ENCODE measurements at regions not wholly inside any gene's neighbourhood (a gene's known extent, or its start where the extent isn't known, plus 50 kb on each side); places are given as distances from the start of the nearest gene placed in this dataset.
"Not testable (repeated sequence)": the region's sequence is repeated elsewhere in the genome, so short reads cannot be mapped to it uniquely, and the experiment has no call there.

DNA sequence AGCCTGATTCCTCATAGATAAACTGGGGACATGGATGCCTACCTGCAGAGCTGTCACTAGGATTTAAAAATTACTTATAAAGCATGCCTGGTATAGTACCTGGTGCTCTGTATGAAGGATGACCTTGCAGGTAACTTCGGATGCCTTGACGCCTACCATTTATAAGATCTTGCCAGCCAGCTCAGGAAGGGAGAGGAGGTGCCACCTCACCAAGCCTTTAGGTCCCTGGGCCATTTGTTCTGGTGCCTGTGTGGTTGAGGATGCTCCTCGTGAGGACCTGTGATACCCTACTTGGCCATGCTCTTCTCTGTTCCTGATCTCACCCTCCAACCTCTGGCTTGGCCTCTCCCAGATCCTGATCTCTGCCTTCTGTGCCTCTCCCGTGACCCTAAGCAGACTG lies 85.2 kb downstream of the FDX1 start:
- DNase-seq (ENCODE audit: low spot score), result no peak

DNA sequence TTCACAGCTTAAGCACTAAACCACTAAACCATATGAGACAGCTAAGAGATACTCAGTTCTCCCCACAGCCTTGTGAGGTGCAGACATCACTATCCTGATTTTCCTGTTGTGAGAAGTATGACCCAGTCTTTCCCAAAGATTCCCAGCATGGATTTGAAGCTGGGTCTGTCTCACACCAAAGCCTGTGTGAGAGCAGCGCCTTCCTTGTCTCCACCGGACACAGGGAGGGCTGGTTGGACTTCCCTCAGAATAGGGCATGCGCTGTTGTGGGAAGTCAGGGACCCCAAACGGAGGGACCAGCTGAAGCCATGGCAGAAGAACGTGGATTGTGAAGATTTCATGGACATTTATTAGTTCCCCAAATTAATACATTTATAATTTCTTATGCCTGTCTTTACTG lies 87.6 kb downstream of the FDX1 start:
- DNase-seq (ENCODE audit: low spot score), result not testable (repeated sequence)

DNA sequence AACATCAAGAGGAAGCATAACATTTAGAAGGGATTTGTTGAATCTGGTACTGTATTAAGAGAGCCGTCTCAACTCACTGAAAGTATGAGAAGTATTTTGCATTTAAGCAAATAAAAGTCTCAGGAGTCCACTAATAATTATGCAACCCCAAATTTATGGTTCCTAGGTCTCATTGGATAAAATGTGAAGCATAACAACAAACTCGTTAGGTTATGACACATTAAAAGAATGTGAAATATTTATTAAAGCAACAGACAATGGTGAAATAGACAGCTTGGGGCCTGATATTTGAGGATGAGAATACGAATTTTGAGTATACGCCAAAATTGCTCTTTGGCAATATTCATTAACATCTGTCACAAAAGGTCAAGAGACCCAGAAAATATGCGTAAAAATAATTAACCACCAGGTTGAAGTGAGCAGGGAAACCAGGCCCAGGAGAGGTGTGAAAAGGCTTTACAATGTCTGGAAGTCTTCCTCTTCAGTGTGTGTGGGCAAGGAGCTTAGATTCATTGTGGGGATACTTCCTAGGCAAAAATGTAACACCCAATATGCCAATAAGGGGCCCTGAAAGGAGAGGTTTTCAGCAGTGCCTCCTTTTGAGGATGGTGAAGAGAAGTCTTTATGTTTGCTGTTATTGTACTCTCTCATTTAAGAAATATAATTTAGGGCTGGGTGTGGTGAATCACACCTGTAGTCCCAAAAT lies 89.2 kb downstream of the FDX1 start:
- no peak for DNase-seq (ENCODE audit: low spot score)

DNA sequence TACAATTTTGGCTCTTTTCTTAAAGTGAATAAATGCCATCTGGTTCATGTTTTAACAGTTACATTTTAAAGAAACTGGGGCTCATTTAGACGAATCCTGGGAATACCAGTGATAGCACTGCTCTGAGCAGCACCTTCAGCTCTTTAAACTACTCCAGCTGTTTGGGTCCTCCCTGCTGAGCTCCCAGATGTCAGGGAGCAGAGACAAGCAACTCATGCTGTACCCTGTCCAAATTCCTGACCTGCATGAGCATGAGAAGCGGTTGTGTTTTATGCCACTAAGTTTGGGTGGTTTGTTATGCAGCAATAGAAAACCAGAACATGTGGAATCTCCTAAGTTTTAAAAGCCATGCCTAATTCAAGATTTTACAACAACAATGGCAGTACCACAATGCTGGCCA lies 90.0 kb downstream of the FDX1 start:
- DNase-seq (ENCODE audit: low spot score), result no peak

DNA sequence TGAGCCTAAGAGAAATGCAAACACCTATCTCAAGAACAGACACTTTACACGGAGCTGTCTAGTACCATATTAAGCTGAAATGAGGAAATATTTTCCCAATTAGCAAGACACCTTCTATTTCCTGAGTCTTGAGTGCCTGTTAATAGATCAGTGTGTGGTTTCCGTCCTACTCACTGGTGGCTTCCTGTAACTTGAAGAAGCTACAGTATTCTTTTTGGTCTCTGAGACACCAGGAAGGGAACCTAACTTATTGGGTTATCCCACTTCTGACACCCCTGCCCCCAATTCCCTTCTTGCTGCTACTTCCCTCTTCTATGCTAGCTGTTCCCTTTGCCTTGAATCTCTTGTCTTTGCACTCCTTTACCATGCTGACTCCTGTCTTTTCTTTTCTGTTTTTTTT lies 92.7 kb downstream of the FDX1 start:
- DNase-seq (ENCODE audit: low spot score), result peak; percentile 8

DNA sequence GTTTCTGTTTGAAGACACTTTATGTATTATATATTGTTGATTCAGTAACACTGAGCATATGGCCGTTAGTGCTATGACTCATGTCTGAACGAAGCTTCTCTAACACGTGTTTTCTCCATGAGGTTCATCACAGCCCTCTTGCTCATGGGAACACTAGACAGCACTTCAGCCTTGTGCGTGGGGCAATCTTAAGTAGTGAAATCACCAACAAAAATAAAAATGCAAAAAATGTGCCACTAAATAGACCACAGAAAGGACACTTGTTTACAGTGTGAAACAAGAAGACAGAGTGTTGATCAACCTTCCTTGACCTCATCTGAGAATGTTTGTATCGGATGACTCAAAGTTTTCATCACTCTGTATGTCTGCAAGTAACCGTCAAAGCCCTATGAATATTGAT lies 94.5 kb downstream of the FDX1 start:
- DNase-seq (ENCODE audit: low spot score), result no peak

DNA sequence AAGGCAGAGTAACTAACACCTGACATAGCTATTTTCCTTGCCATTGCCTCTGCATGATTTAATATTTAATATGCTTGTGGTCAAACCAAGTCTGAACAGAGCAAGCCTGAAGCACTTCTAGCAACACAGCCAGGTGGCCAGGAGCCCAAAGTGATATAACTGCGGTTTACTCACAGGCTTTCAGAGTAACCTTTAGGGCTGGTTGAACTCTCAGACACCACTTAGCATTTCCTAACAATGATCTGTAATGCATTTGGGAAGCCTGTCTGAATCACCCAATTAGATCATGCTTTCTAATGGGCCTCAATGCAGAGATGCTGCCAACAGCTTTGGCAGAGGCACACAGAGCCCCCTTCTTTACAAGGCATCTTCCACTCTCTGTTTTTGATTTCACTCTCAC lies 96.1 kb downstream of the FDX1 start:
- DNase-seq (ENCODE audit: low spot score), result no peak

DNA sequence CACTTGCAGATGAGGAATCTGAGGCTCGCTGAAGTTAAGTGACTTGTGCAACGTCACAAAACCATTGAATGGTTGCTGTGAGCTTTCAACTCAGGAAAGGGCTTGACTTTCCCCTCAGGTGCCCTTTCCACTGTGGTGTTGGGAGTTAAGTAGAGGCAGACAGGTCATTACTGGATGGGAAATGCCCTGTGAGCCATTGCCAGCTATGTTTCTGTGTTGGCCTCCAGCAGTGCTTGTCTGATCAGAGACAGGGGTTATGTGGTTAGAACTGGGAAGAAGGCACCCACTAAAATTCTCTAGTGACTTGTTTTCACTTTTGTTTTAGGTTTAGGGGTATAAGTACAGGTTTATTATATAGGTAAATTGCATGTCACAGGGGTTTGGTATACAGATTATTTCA lies 96.6 kb downstream of the FDX1 start:
- DNase-seq (ENCODE audit: low spot score), result no peak
